ENCODE measurements at regions not wholly inside any gene's neighbourhood (a gene's known extent, or its start where the extent isn't known, plus 50 kb on each side); places are given as distances from the start of the nearest gene placed in this dataset.

- TF ChIP-seq CTBP2 (IDR thresholded peaks at IDR 0.05; ENCODE audit: borderline replicate concordance, insufficient read depth, insufficient read length, low read length) (no peak), SP1 (IDR thresholded peaks at IDR 0.05; ENCODE audit: low read depth, low read length) (no peak)
Measured at GRCh38 chr9:99582814-99583213, 238.9 kb upstream of the NR4A3 start (continued).
